Activated CD4-positive, alpha-beta T cell treated with anti-CD3 and anti-CD28 coated beads, Interleukin-2, amount 50 U/mL, for 48 hours (primary cell): ENCODE measurements at regions not wholly inside any gene's neighbourhood (a gene's known extent, or its start where the extent isn't known, plus 50 kb on each side); places are given as distances from the start of the nearest gene placed in this dataset.

Experiments used
- DNase-seq, 2 experiments: peaks; one replicate each; pipeline ENCODE4 v3.0.0-alpha.2; 2020

DNA sequence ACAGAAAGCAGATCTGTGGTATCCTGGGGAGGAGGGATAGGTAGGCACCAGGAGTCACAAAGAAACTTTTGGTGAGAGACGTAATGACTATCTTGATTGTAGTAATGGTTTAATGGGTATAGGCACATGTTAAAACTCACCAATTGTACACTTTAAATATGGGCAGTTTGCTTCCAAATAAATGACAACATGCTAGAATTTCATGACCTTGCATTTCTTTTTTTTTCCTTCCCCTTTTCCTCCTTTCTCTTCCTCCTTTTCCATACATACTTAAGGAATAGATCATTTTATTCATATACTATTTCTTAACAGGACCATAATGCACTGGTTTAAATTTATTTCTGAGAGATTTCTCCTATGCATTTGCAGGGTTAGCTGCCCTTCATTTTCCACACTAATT lies 341.8 kb downstream of the TMEM182 start:
- DNase-seq, result no peak

DNA sequence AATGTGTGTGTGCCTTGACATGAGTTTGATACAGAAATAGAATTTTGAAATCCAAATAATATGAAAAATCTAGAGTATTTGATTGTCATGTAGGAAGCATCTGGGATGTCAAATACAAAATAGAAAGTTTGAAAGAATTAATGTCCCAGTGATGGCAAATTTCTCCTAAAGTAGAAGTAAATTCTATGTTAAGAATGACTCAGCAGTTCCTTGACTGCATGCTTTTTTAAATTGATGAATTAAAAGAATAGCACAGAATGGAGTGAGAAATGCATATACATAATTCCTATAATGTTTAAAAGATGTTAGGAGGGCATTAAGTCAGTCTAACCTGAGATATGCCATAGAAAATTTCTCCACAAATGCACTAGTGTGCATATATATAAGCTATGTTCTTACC lies 357.5 kb downstream of the TMEM182 start:
- DNase-seq, result no peak

DNA sequence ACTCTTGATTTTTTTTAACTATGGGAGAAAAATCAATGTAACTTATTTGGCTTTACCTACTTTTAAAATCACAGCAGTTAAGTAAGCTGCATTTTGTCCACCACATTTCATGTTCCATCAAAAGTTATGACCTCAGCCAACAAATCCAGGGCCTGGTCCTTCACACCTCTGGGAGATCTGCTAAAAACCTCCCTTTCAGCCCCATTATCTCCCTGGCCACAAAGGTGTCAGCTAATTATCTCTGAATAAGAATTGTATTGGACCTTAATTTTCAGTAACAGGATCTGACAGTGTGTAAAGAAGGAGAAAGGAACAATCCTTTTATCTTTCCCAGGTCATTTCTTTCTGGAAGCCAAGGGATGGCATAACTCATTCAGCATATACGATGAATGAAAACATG lies 359.3 kb downstream of the TMEM182 start:
- DNase-seq, result no peak

DNA sequence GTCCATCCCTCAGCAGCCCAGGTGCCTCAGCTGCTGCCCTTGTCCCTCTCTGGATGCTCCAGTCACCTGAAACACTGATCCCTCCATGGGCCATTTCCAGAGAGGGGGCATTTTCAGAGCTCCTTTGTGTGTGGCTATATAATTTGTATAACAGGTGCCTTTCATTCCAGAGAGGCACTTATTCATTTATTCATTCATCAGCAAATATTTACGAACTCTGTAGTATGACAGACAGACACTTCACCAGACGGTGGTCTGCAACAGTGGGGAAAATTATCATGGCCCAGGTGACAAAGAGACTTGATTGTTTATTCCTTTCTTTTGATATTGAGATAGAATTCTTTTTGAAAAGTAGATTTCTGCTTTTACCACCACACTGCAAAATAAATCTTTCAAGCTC lies 361.7 kb downstream of the TMEM182 start:
- no peak for DNase-seq

DNA sequence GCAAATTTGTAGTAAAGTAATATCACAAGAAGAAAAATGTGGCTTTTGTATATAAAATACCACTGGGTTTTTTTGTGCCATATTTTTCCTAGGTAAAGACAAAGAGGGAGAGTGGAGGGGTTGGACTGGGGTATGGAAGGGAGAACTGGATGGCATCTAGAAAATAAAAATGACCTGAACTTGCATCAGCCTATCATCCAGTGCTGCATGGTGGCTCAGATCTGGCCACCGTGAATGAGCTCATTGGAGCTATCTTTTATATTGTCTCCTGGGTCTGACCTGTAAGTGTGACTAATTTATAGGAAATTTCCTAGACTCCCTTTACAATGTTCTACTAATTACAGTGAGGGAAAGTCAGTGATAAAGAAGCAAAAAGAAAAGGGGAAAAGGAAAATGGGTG lies 369.0 kb downstream of the TMEM182 start:
- DNase-seq, result no peak

DNA sequence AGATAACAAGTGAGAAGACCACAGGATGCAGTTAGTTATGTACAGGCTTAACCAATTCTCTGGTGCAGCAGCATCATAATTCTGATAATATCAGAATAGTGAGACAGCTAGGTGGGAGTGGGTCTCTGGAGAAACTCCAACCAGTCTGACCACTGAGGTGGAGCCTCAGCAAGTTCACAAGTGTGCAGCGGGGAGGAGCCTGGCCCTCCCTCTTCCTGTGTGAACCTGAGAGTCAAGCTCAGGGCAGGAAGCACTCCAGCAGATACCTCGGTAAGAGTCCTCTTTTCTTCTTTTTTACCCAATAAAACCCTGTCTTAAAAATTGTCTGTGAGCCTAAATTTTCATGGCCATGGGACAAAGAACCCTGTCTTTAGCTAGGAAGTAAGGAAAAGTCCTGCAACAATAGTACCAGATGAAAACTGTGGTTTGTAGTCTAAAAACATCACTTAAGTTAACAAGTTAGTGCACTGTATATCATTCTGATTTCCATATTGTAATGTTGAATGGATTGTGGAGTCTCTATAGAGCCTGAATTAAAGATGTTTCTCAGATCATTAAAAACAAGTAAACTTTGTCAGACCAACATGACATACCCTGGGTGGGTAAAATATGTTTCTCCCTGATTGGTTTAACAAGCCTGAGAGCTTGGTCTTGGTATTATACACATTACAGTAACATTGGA lies 370.8 kb downstream of the TMEM182 start:
- no peak for DNase-seq

DNA sequence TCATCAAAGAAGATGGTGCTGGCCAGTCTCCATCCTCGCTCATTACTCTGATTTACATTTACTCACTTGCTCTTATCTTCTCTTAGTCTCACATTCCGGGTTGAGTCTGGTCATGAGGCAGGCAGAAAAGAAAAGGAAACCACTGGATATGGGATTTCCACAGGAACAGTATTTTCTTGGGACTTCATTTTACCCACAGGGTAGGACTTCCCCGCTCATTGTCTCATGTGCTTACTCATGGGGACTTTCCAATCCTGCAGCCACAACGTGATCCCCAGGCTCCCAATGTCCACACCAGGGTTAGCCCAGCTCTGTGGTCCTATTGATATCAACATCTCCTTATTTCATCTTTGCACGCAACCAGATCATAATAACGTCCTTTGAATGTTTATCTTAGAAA lies 373.8 kb downstream of the TMEM182 start:
- DNase-seq, result no peak

DNA sequence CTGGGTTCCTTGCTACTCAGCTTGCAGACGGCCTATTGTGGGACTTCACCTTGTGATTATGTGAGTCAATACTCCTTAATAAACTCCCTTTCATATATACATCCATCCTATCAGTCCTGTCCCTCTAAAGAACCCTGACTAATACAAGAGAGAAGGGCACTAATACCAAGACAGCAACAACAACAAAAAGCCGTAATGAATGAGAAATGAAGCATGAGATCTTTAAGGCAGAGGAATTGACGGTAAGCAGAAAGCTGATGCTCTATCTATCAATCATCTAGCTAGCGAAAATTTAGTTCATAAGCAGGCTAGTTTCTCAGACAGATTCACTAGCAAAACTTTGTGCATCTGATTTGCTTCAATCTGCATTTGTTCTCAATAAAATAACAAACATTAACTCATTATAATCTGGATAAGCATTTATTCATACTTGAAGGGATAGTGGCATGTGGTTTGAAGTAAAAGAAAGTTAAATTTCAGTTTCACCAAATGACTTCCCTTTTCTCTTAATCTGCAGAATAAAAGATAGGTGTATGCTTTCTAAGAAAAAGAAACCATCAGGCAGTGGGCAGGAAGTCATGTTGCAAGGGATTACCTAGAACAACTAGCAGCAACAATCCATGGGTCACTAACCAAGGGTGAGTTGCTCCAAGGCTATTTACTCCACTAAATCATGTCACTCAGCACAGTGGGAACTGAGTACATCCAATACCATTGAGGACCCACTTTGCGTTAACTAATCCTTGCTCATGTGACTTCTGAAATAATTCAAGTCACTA lies 376.5 kb downstream of the TMEM182 start:
- no peak for DNase-seq

DNA sequence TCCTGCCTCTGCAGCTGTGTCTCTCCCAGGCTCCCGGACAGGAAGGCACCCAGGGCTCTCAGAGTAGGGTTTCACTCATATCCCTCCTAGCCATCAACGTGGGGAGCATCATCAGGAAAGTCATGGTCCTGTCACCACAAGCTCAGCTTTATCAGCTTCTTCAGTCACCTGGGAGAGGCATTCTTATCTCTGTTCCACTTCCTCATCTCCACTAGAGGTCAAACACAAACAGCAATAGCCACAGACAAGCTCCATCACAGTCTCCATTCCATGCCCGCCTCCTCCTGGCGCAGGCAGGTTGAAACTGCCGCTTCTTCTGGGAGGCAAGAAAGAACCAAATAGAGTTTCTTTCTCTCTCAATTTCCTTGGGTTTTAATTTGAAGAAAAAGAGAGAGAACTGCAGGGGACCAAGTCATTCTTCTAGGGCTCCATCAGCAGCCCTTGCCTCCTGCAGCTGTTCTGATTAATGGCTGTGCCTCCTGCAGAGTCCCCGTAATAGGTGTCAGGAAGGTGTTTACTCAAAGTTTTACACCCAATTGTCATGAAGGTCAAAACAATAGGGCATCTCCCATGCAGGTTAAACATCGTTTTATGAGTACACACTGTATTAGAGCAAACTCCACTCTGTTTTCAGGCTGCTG lies 377.9 kb downstream of the TMEM182 start:
- DNase-seq, result no peak

DNA sequence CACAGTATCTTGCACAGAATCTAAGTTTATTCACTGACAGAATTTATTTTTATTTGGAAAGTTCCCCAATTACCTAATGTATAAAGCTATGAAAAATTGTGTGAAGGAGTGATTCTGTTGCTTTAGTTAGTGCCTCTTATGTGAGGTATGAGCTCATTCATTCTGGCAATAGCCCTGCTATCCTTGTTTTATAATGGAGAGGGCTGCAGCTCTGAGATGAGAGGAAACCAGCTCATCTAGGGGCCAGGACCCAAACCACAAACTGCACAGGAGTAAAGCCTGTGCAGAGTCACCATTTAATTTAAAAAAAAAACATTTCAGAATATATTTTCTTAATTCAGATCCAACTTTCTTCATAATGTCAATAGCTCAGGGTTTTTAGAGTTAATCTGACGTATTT lies 383.0 kb downstream of the TMEM182 start:
- DNase-seq, result no peak

DNA sequence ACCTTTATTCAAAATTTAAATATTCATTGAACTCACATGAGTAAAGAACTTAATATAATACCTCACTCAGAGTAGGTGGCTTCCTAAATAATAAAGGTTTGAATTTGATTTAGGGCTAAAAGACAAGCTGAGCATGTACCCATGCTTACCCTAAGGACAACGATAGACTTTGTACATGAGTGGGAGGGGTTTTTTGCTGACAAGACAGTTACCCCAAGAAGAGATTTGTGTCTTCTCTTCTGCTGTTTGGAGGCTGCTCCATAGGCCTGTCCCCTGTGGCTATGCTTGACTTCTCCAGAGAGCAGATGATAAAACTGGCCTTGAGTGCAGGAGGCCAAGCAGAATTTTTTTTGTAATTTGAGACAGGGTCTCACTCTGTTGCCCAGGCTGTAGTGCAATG lies 383.9 kb downstream of the TMEM182 start:
- no peak for DNase-seq

DNA sequence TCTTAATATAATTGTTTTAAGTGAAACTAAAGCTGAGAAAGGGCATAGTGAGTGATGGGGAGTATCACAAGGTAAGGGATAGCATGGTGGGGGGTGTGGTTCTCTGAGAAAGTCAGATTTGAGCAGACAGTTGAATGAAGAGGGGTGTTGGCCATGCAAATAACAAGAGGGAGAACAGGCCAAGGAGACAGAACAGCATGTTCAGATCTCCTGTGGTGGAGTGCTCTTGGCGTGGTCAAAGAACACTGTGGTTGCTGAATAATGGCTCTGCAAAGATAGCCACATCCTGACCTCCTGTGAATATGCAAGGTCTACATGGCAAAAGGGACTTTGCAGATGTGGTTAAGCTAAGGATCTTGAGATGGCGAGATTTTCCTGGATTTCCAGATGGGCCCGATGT lies 389.2 kb downstream of the TMEM182 start:
- DNase-seq, result no peak

DNA sequence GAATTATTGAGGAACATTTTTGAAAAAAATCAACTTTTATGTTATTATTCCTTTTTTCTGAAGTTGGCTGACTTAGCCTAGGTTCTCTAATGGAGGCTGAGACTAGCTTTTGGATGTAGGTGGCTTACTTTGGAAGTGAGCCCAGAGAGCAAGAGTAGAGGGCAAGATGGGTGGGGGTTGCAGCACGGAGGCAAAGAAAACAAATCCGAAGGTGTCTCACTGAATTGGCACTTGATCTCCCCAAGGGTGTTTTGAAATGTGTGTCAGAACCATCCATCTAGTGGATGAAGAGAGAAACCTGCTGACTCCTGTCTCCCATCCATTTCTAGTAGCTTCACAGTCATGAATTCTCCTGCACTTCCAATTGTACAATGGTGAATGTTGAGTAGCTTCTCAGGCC lies 390.7 kb downstream of the TMEM182 start:
- no peak for DNase-seq

DNA sequence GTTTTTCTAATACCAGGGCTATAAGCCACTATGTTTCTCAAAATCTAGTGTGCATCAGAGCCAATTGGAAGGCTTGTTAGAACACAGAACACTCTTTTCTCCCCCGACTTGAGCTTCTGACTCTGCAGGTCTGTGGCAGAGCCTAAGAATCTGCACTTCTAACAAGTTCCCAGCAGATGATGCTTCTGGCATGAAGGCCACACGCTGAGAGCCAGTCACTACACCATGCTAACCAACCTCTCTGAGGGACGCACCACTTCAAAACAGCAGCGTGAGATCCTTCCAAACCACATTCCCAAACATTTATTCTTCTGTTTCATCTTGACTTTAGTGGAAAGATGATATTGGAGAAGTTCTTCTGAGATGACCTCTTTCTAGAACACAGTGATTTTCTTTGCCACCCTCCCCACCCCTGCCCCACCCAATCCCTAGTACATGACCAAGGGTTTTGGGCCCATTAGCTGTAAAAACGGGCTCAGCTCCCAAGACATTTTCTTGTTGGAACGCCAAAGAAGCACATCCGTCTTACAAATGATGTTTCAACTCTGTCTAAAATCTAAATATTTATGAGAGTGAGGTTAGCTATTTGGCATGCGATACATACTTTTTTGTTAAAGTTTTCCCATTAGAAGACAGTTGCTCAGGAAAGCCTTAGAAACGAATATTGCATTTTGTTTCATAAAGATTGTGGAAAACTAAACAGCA lies 391.9 kb downstream of the TMEM182 start:
- DNase-seq, result no peak

DNA sequence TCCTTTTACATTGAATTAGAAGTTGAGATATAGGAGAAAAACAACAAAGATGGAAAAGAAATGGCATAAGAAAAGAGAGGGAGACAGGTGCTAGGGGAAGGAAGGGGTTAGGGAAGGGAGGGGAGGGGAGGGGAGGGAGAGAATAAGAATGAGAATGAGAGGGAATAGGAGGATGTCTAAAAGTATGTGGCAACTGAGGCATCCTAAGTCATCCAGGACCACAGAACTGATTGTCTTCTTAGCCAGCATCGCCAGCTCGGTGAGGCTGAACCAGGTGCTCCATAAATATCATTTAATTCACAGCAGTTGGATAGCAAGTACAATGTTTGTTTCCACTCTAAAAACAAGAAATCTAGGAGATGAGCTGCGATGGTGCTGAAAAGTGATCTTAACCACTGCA lies 393.5 kb downstream of the TMEM182 start:
- DNase-seq, result no peak

DNA sequence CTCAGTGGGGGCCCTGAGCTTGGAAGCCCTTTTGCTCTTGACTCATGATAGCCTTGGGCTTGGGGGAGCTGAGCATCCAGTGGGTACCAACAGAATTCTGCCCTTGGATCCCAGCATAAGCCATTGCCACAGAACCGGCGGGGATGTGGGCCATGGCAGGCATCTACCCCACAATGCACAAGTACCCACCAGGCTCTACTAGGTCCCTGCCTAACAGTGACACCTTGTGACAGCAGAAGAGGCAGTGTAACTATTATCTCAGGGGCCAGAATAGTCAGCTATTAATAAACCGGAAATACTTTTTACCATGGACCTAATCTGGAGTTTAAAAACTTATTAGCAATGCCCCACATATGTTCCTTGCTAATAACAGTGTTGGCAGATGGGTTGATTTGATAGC lies 397.2 kb downstream of the TMEM182 start:
- no peak for DNase-seq

DNA sequence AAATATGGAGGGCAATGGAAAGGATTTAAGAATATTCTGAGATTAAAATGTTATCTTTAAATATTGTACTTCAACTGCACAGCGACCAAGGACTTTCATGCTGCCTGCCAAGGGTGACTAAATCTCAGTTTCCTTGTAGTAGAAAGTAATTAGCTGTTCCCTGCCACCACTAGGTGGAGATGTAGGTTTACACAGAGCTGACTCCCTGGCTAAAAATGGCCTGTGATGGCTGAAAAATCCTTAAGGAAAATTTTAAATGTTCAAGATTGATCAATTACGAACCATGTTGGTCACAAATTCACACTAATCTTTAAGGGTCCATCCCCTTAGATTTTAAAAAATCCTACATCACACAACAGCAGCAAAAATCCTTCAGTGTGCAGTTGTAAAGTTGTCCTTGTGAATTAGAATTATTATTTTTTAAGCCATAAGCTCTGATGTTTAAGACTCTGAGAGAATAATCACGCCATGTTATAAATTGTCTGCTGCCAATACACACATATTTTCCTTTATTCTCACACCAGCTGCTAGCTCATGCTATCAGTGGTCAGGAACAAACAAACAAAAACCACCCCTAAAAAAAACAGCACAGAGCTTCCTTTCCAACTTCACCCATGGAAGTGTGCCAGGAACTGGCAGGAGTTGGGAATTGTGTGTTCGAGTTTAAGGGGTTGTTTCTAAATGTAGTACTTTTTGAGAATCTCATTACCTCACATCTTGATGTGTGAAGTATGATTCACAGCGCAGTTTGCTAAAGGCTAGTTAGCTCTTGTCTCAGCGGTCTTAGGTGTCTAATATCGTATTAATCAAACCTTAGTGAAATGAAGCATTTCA lies 399.8 kb downstream of the TMEM182 start:
- peak in 1 of 2 experiments; percentile 3 for DNase-seq

DNA sequence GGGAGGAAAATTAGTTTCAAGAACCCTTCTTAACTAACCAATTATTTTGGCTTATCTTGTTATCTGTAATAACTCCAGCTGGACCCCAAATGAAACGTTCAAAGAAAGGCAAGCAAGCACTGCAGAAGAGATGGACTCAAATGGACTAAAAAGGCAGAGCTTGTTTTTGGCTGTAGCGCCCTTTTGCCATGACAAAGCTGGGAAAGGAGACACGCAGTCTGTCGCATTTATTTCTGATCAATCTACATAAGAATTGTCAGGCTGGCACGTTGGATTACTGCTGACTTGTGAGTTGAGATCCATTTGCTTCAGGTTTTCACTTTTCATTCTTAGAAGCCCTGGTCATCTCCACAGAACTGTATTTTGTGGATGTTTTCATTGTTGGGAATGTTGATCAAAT lies 402.9 kb downstream of the TMEM182 start:
- DNase-seq, result no peak

DNA sequence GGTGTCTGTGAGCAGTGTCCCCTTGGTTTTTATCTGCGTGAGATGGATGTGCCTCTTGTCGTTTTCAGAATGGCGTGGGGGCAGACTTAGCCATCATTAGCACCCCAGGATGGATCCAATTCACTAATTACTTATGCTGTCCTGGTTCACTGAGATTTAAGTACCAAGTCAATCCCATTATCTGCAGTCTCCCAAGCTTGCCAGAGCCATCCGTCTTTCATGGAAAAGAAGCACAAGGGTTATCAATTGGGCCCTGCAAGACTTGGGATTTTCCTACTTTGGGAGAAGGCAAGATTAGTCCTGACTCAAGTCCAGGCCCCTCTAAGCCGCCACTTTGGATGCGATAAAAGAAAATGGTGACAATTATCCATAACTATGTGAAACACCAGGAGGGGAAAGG lies 404.0 kb downstream of the TMEM182 start:
- no peak for DNase-seq

DNA sequence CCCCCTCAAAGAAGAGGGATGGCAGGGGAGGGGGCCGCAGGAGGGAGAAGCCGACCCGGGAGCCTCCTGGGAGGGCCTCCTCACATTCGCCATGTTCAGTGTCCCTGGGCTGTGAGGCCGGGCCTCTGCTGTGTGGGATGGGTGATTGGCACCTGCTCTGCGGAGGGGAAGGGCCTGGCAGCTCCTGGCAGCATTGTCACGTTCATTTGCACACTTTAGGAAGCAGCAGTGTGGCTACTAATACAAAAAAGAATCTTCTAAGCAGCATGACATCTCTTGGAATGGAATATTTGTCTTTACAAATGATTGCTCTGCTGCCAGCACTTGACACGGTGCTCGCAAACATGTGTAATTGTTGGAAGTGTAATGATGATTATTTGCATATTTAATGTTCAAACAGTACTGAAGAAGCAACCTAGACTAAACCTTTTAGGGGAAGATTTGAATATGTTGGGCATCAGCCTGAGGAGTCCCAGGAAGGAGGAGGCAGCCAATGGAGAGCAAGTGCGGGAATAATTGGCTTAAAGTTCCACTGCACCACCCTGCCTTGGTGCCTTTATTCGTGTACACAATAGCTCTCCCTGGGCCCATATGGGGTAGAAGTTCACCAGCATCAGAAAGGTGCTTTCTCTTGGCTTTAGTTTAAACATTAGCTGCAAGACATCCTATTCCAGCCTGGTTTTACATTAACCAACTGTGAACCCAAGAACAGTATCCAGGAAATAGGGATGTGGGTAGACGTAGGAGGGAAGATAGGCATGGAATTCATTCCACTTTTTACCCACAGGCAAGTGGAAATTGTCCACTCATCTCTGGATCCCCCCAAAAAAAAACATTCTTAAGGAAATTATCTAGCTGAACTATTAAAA lies 404.9 kb downstream of the TMEM182 start:
- DNase-seq, result no peak

DNA sequence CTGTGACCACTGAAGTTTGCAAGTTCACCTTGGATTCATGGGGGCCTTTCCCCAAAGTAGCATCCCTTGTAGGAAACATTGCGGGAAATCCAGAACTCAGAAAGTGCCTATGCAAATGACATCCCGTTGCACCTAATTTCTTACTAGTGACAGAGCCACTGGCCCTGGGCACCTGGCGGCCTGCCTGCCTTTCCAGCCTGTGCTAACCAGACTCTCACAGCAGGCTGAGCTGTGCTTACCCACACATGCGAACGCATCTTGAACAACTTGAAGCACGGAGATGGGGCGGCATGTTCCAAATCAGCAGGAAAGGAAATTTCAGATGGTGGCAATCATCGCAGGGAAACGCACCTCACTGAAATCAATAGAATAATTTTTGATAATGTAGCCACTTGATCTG lies 405.8 kb downstream of the TMEM182 start:
- DNase-seq, result no peak

DNA sequence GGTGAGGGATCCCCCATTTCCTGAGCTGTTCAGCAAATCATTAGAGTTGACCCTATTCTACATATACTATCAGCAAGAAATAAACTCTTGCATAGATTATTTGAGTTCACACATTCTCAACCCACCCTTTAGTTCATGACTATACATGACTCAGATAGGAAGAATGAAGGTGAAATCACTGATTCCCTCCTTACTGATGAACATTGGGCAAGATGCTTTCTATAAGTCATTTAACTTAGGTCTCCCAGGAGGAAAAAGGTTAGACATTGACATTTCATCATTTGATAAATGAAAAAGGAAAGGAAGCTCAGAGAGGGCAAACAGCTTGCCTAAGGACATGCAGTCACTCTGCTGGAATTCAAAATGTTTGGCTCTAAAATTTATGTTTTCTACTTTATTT lies 408.0 kb downstream of the TMEM182 start:
- DNase-seq, result no peak
